ENCODE measurements at regions not wholly inside any gene's neighbourhood (a gene's known extent, or its start where the extent isn't known, plus 50 kb on each side); places are given as distances from the start of the nearest gene placed in this dataset.

GRCh38 chr13:103282571-103283450 is 216.6 kb upstream of the SLC10A2 start:
- TF ChIP-seq POLR2A (IDR thresholded peaks at IDR 0.05; ENCODE audit: control extremely low read depth in 1 of 2, low read depth in 2 of 2, low read length in 2 of 2) (no peak), CHD2 (IDR thresholded peaks at IDR 0.05; ENCODE audit: low read length) (no peak), CTCF (IDR thresholded peaks at IDR 0.05; ENCODE audit: control extremely low read depth in 1 of 3, insufficient read depth in 1 of 3, low read depth in 1 of 3, low read length in 3 of 3) (no peak), CEBPB (IDR thresholded peaks at IDR 0.05; ENCODE audit: low read depth, low read length) (no peak), YY1 (IDR thresholded peaks at IDR 0.05; ENCODE audit: low read depth, low read length) (no peak), MAX (IDR thresholded peaks at IDR 0.05) (no peak)
